GM12872 (cell line): ENCODE measurements at regions not wholly inside any gene's neighbourhood (a gene's known extent, or its start where the extent isn't known, plus 50 kb on each side); places are given as distances from the start of the nearest gene placed in this dataset.

Experiments
- TF ChIP-seq, protein P1 (sequence below): IDR thresholded peaks from 3 replicates; pipeline ENCODE4 v1.5.1; 2011; ENCODE audit warnings: low read depth, mild to moderate bottlenecking, low read length, moderate library complexity; ENCODE audit not compliant: insufficient read depth

DNA sequence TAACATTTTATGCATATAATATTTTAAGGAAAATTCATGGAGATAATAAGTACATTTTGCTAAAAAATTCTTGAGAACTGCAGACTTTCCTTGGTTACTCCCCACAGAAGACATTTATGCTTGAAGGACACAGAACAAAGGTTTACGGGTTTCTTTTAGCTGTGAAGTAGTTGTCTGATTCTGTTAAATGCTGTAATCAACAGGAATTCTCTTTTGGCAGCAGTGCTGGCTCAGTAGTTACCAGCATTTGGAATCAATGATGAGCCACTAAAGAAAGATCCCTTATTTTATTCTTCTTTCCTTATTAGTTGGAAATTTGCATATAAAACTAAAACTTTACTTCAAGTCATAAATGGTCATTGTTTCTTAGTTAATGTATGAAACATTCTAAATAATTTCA lies 199.3 kb upstream of the FAT4 start:
- TF ChIP-seq, protein P1, sequence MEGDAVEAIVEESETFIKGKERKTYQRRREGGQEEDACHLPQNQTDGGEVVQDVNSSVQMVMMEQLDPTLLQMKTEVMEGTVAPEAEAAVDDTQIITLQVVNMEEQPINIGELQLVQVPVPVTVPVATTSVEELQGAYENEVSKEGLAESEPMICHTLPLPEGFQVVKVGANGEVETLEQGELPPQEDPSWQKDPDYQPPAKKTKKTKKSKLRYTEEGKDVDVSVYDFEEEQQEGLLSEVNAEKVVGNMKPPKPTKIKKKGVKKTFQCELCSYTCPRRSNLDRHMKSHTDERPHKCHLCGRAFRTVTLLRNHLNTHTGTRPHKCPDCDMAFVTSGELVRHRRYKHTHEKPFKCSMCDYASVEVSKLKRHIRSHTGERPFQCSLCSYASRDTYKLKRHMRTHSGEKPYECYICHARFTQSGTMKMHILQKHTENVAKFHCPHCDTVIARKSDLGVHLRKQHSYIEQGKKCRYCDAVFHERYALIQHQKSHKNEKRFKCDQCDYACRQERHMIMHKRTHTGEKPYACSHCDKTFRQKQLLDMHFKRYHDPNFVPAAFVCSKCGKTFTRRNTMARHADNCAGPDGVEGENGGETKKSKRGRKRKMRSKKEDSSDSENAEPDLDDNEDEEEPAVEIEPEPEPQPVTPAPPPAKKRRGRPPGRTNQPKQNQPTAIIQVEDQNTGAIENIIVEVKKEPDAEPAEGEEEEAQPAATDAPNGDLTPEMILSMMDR: no peak

DNA sequence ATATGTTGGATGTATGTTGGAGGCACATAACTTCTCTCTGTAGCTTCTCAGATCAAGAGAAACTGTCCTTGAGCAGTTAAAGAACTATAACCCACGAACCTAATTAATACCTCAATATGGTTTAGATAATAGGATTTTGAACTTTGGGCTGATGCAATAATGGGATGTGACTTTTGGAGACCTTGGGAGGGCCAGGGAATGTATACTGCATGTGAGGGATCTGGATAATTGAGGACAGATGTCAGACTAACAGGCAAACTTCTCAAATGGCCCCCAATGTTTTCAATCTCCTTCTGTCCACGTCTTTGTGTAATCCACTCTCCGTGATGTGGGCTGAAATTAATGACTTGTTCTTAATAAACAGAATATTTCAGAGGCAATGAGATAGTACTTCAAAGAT lies 202.2 kb upstream of the FAT4 start:
- TF ChIP-seq, protein P1: no peak

DNA sequence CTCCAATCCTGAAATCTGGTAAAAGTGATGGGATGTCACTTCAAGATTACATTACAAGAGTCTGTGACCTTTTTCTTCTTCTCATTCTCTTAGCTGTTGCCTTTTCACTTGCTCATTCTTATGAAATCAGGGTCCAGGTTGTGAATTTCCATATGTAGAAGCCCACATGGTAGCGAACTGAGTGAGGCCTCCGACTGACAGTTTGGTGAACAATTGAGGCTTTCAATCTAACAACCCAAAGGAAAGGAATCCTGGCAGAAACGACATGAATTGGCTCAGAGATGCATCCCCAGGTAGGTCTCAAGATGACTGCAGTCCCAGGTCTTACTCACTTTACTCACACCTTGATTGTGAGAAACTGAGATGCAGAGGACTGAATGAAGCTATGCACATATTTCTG lies 203.4 kb upstream of the FAT4 start:
- TF ChIP-seq, protein P1: no peak

DNA sequence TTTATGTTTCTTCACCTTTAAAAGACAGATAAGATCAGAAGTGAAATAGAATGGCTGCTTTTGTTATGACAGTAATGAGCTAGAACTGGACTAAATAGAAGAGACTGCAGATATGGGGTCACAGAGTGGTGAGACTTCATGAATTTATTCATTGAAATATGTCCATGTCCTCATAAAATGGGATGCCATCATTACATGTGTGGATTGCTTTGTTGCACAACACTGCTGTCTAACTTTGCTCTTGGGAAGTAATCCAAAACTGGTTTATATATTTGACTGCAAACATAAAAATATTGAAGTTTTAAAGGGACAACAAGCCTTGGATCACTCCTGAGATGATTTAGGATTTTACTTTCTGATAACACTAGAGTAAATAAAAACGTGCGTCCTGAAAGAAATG lies 209.2 kb upstream of the FAT4 start:
- TF ChIP-seq, protein P1: no peak

GRCh38 chr4:125104616-125105015 lies 210.1 kb upstream of the FAT4 start:
- TF ChIP-seq, protein P1: no peak

GRCh38 chr4:125101719-125102118 lies 213.0 kb upstream of the FAT4 start:
- TF ChIP-seq, protein P1: no peak

DNA sequence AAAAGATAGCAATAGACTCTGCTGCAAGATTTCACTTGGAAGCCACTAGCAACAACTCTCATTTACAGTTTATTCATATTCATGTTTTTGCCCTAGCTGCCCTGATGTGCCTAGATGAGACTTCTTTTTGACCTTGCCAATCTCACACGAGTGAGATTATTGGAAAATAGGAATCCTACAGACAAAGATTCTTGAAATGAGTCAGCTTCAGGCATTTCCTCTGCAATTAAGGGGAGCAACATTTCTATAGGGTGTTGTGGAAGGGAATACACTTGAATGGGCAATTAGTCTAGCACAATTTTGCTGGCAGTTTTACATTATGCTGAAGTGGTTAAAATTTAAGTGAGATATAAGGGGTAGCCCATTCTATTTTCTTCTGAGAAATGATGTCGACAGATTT lies 217.0 kb upstream of the FAT4 start:
- TF ChIP-seq, protein P1: no peak

DNA sequence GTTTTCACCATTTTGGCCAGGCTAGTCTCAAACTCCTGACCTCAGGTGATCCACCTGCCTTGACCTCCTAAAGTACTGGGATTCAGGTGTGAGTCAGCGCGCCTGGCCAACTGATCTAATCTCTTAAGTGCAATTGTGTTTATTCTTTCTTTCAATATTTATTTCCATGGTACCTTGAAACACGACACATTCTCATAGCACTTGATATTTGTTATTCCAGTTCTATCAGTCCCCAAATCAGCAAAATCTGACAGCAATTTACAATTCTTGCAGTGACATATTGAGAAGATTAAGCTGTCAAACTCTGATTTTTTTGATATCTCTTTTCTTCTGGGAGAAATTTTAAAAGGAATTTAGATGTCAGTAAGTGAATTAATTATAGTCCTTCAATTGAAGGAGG lies 218.1 kb upstream of the FAT4 start:
- TF ChIP-seq, protein P1: no peak
